GM10266 (cell line): ENCODE measurements at regions not wholly inside any gene's neighbourhood (a gene's known extent, or its start where the extent isn't known, plus 50 kb on each side); places are given as distances from the start of the nearest gene placed in this dataset.
A peak's percentile ranks its signal among the peaks of the same experiment; 100 is the strongest.

ENCODE experiments used
- DNase-seq: peaks from one replicate; pipeline ENCODE4 v3.0.0; 2012; ENCODE audit errors: extremely low spot score
- TF ChIP-seq, protein P1 (sequence below): IDR thresholded peaks from 2 replicates; pipeline ENCODE4 v1.5.1; 2012; ENCODE audit warnings: mild to moderate bottlenecking, low read depth; ENCODE audit not compliant: control insufficient read depth, insufficient read depth; ENCODE audit errors: missing control alignments

DNA sequence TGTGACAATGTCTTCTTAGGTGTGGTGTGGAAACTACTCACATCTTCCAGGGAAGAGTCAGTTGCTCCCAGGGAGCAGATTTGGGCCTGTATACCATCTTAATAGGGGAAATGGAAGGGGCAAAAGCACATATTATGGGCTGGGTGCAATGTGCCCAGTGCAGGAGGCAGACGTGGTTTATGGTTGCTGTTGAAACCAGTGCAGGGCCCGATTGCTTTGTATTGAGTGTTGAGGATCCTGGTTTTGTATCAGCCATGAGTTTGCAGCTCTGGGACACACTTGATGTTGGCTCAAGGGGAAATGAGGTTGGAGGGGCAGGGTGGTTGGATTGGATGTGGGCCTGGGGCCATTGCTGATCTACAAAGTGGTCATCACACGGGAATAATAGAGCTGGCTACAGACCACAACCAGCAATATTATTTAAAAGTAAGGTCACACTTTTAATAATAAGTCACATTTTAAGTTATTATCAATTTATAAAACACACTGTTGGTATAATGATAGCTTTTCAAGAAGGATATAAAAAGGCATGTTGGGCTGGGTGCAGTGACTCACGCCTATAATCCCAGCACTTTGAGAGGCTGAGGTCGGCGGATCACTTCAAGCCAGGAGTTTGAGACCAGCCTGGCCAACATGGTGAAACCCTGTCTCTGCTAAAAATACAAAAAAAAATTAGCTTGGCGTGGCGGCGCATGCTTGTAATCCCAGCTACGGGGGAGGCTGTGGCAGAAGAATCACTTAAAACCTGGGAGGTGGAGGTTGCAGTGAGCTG, 302.4 kb downstream of the SEC14L1 start:
- DNase-seq = no peak
- TF ChIP-seq, protein P1, sequence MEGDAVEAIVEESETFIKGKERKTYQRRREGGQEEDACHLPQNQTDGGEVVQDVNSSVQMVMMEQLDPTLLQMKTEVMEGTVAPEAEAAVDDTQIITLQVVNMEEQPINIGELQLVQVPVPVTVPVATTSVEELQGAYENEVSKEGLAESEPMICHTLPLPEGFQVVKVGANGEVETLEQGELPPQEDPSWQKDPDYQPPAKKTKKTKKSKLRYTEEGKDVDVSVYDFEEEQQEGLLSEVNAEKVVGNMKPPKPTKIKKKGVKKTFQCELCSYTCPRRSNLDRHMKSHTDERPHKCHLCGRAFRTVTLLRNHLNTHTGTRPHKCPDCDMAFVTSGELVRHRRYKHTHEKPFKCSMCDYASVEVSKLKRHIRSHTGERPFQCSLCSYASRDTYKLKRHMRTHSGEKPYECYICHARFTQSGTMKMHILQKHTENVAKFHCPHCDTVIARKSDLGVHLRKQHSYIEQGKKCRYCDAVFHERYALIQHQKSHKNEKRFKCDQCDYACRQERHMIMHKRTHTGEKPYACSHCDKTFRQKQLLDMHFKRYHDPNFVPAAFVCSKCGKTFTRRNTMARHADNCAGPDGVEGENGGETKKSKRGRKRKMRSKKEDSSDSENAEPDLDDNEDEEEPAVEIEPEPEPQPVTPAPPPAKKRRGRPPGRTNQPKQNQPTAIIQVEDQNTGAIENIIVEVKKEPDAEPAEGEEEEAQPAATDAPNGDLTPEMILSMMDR = no peak

GRCh38 chr17:77443748-77444260, 303.0 kb downstream of the SEC14L1 start:
- TF ChIP-seq, protein P1 = no peak
- DNase-seq = no peak

DNA sequence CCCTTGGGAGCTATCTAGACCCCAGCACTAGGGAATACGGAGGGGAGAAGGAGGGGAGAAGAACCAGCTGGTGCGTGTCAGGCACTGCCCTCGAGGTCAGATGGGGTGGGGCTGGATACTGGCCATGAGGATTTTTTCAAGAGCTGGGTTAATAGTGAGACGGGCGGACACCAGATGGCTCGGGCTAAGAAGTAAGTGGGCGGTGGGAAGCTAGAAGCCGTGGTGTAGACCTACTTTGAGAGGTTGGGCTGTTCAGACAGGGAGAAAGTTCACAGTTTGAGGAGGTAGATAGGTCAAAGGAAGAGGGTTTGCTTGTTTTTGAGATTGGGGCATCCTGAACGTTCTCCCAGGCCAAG, 303.8 kb downstream of the SEC14L1 start:
- TF ChIP-seq, protein P1 = no peak
- peak; percentile 65 for DNase-seq

DNA sequence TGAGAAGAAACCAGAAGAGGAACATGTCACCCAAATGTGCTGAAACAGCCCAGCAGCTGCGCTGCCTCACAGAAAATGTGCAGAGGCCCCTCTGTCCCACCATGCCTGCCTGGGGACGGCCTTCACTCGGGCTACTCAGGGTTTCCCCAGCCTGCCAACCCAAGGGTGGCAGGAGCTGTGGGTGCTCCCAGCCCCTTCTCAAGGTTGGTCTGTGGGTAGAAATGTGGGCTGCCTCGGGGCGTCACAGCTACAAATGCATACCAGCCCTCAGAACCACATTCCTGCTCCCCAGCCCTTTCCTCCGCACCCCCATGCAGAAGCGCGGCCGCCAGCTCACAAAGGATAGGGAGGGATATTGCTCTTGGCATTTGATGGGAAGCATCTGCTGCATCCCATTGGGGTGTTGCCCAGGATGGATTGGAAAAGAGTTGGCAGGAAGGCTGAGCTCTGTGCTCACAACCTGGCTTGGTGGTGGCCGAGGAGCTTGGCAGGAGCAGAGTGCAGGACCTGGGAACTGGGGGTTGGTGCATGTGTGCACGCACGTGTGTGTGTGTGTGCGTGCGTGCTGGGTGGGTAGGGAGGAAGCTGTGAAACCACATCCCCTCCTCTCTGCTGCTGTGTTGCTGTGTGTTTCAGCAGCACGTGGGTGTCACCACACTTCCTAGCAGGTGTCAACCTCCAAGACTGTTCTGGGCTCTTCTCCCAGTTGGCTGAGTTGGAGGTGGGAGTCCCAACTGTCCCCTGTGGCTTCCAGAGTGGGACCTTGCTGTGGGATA, 304.4 kb downstream of the SEC14L1 start:
- DNase-seq = peak; percentile 73
- TF ChIP-seq, protein P1 = no peak

DNA sequence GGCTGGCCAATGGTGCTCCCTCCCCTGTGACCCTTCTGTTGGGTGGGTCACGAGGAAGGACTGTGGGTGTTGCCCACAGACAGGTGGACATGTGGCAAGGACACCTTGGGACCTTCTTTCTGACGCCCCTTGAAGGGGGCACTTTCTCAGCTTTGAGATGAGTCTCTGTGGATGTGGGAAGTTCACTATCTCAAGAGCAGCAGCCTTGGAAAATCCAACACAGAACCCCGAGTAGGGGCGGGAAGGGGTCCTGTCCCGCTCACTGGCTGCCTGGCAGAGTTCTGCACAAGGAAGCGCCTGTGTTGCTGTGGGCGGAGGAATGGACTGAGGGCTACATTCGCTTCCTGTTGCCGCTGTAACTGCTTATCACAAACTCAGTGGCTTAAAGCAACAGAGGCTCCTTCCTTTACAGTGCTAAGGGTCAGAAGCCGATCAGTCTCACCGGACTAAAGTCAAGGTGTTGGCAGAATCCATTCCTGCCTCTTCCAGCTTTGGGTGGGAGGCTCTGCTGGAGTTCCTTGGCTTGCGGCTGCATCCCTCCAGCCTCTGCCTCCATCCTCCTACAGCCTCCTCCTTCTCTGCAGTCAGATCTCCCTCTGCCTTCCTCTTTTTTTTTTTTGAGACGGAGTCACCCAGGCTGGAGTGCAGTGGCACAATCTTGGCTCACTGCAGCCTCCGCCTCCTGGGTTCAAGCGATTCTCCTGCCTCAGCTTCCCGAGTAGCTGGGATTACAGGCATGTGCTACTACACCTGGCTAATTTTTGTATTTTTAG, 305.2 kb downstream of the SEC14L1 start:
- DNase-seq = no peak
- TF ChIP-seq, protein P1 = no peak

GRCh38 chr17:77446940-77447634, 306.3 kb downstream of the SEC14L1 start:
- DNase-seq = no peak

More at GRCh38 chr17:77446940-77447634, 306.3 kb downstream of the SEC14L1 start:
- TF ChIP-seq, protein P1 = no peak
